GM03348 (cell line): ENCODE measurements at regions not wholly inside any gene's neighbourhood (a gene's known extent, or its start where the extent isn't known, plus 50 kb on each side); places are given as distances from the start of the nearest gene placed in this dataset.
"Not testable (repeated sequence)": the region's sequence is repeated elsewhere in the genome, so short reads cannot be mapped to it uniquely, and the experiment has no call there.

Experiments used
- DNase-seq: peaks from one replicate; pipeline ENCODE4 v3.0.0; 2012; ENCODE audit warnings: low spot score

DNA sequence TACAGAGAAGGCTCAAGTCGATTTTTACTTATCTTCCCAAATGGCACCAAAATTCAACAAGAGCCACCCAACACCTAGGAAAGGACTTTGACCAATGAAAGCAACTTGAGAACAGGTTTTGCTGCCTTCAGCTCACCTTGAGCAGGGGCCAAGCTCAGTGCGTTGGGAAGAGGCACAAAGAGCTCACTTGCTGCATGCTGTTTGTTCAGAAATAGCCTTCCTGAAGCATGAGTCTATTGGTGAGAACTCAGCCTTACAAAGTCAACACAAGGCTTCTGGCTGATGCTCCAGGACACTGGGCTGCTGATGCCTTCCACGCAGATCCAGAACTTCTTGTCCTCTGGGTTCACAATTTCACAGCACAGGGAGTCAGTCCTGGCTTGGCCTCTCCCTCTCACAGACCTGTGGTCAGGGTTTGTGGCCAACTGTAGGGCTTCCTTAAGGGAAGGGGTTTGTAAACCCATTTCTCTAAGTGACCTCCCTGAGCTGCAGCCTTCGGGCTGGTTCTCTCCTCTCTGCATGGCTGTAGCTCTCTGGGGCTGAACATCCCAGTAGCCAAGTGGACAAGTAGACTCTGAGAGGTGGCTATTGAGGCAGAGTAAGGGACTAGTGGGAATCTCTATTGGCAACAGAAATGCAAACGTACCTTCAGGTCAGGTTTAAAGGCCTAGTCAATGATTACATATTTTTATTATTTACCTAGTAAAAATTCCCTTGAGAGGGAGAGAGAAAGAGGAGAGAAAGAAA is 124.7 kb upstream of the GATA6 start:
- no peak for DNase-seq

DNA sequence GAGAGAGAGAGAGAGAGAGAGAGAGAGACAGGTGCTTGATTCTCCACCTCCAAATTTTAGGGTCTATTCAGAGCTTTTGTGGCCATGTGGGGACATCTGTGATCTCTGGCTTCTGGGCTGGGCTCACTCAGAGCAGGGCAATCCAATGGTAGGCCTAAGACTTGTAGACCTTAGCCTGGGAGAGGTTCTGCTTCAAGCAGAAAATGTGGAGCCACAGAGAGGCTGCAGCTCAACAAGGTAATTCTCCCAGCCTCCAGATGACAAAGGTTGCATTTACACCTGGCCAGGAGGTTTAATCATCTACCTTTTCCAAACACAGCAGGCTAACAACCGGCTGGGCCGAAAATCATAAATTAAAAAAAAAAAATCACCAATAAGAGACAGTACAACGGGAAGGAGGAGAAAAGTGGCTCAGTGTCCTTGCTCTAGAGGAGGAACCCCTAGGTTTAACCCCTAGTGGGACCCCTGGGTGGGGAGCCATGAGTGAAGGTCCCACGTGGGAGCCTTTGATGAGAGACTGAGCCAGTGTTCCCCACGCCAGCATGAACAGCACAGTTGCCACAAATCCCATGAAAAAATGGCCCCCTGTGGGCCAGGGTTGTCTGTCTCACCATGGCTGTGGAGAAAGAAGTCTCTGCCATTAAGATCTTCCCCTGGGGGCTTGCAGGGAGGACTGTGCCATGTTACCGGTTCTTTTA is 124.0 kb upstream of the GATA6 start:
- no peak for DNase-seq

DNA sequence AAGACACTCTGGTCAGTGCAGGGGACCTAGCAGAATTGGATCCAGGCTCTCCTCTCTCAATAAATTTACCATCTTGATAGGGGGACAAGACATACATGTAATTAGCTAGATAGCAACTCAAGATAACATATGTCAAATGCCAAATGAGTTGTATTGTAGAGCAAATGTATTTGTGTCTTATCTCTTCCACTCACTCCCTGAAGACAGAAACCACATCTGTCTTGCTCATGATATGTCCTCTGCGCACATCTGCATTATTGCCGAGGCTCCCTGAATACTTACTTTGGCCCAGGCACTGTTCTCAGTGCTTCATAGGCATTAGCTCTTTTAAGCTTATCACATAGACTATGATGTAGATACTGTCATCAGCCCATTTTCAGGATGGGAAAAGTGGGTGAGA is 122.9 kb upstream of the GATA6 start:
- no peak for DNase-seq

DNA sequence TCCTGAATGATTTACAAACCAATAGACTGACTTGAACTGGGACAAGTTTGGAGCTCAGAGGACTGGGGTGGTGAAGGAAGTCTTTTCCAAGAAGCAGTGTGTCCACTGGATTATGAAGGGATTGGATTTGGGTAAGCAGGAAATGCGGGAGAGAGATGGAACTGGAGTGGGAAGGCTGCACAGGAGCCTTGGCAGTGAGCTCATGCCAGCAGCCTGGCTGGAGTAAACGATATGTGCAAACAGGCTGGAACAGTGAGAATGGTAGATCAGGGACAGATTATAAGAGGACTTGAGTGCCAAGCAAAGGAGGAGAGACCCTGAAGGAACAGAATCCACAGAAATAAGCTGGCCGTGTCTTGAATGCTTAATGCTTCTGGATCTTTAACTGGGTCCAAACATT is 121.9 kb upstream of the GATA6 start:
- DNase-seq, result no peak

DNA sequence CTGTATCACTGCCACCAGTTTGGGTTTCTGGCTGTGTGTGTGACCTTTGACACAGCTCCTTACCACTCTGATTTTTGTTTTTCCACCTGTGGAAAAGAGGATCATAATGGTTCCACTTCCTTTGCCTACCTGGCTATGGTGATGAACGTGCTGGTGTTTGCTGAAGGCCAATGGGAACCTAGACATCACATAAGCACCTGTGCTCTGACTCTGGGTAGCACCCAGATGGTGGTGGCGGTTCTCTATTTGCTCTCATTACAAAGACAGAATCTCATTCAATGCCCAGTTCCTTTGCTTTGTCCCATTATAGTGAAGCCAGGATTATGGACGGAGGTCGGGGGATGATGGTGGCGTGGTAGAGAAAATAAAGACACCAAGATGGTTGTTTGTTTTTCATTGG is 121.2 kb upstream of the GATA6 start:
- DNase-seq, result no peak

DNA sequence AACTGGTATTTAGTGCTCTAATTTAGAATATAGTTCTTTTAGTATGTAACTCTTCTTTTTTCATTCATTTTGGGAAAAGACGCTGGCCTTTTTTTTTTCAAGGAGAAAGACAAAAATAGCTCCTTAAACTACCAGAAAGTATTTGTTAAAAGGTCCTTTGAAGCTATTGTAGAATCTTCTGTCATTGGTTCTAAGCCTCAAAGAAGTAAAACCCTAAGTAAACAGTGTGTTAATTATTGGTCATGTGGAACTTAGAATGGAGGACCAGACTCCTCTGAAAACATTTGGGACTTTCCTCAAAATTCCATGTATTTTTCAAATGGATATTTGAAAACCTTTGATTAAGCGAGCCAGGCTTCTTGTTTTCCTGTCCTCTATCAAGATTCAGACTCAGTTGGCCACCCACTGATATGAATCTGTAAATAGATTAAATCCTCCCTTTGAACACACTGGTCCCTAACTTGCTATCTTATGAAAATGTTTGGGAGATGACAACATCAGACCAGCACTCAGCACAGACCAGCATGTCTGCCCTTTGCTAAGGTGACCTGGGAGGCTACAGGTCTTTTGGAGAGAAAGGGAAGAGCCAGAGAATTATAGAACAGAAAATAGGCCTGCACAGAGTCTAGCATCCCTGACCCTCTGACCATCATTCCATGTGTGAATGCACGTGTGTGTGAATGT is 120.3 kb upstream of the GATA6 start:
- no peak for DNase-seq

DNA sequence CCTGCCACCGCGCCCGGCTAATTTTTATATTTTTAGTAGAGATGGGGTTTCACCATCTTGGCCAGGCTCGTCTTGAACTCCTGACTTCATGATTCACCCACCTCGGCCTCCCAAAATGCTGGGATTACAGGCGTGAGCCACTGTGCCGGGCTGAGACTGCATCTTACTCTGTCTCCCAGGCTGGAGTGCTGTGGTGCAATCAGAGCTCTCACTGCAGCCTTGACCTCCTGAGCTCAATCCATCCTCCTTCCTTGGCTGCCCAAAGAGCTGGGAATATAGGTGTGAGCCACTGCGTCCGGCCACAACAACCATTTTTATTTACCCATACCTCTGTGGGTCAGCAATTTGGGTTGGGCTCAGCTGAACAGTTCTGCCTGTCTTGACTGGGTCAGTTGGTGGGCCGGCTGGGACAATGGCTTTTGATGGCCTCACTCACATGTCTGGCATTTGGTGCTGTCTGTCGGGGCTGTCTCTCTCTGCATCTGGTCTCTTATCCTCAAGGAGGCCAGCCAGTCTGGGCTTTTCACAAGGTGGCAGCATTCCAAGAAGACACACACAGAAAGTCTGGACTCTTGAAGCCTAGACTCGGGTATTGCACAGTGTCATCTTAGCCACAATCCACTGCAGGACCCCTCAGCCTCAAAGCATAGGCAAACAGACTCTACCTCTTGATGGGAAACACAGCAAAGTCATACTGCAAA is 116.8 kb upstream of the GATA6 start:
- DNase-seq, result no peak

DNA sequence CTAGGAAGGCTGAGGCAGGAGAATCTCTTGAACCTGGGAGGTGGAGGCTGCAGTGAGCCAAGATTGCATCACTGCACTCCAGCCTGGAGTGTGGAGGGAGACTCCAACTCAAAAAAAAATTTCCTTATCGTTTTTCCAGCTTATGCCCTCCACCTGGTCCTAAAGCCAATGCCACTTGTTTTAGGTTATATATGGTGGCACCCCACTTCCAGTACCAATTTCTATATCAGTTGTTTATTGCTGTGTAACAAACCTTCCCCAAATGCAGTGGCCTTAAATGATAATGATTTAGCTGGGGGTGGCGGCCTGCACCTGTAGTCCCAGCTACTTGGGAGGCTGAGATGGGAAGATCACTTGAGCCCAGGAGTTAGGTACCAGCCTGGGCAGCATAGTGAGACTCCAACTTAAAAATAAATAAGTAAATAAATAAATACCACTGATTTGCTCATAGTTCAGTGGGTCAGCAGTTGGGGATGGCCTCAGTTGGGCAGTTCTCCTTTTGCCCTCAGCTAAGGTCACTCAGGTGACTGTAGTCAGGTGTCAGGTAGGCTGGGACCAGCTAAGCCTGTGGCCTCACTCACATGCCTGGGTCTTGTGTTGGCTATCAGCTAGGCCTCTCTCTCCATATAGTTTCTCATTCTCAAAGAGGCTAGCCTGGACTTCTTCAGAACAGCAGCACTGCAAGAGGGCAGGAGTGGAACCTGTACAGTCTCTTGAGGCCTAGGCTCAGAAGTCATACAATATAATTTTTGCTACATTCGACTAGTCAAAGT is 113.7 kb upstream of the GATA6 start:
- DNase-seq, result no peak

DNA sequence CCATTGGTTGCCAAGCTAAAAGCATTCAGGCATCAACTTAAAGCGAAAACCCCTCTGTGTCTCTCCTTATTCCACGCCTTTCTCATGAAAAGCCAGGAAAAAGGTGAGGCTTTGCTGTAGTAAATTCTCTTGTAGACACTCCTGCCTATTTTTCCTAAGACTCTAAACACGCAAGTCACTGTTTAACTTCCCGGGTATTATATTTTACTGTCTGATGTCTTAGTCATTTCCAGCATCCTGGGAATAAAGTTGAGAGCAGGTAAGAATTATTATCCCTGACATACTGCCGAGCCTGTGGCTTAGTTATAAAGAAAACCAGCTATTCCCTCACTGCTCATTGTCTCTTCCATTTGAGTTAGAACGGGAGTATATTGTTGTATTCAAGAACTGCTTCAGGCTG is 112.4 kb upstream of the GATA6 start:
- DNase-seq, result no peak

DNA sequence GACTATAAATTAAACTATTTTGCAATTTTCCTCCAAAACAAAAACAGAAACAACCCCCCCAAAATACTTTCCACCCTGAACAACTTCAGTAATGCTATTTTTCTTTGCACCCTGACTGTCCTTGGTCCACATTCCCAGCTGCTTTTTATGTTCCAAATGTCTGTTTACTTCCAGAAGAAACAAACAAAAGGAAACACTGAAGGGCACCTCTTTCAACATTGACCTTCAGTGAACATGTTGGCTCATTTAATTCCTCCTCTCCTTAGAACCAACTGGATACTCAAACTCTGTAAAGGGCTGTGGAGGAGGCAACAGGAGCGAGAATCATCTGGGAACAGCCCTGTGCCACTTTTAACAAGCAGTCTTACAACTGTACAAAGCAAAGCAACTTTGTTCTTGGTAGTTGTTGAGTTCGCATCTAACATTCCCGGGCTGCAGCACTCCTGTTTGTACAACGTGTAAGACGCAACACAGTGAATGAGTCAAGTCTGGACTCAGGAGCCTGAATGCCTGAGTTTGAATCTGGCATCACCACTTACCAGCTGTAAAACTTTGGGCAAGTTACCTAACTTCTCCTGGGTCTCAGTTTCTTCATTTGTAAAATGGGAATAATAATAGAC is 111.4 kb upstream of the GATA6 start:
- no peak for DNase-seq

DNA sequence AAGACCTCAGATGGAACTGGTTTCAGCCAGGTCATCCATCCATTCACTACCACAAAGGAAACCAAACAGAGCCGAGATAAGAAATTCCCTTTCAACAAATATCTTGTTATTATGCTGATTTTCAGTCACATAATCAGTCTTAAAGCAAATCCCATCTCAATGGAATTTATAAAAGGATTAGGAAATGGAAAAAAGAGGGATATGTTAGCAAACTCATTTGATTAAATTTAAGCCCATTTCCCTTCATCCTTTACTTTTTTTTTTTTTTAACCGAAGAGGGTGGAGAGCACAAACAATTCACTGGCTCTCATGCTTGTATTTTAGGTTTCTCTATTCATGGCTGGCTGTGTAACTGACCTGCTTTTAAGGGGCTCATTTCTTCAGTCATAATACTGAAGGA is 109.0 kb upstream of the GATA6 start:
- DNase-seq, result no peak

DNA sequence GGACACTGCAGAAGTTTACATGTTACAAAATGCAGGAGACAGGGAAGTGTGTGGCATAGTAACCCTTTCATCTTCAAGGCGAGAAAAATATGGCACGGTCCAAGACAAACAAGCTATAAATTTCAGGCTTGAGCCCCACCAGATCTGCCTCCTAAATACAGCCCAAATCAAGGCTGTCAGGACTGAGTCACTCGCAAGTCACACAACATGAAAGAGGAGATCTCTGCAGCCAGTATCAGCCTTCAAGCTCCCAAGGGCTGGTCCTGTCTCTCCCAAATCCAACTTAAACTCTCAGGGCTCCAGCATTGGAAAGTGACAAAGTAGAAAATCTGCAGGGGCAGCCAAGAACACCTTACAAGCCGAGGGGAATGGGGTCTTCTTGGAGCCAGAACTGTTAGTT is 106.3 kb upstream of the GATA6 start:
- no peak for DNase-seq

DNA sequence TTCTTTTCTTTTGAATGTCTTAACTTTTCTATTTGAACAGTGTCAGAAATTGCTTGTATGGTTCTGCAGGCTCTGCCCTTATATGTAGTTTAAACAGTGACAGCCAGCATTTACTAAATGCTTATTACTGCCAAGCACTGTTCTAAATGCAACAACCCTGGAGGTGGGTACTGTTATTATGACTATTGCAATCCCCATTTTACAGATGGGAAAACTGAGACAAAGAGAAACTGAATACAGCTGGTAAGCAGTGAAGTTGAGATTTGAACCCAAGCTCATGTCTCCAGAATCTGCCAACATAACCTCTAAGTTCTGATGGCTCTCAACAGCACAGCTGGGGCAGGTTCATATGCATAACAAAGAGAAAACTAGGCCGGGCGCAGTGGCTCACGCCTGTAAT is 105.7 kb upstream of the GATA6 start:
- no peak for DNase-seq

DNA sequence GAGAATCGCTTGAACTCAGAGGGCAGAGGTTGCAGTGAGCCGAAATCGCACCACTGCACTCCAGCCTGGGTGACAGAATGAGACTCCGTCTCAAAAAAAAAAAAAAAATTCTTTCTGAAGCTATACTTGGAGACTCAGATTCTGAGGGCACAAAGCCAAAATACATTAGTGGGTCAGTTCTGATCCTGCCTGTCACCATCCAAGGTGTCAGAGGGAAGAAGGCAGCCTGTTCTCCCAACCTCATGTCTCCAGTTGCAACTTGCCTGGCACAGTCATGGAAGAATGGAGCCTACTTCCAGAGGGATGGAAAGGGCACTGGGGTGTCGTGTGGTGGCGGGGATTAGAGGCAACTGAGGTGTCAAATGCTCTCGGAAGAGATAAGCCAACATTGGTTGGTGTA is 104.8 kb upstream of the GATA6 start:
- no peak for DNase-seq

DNA sequence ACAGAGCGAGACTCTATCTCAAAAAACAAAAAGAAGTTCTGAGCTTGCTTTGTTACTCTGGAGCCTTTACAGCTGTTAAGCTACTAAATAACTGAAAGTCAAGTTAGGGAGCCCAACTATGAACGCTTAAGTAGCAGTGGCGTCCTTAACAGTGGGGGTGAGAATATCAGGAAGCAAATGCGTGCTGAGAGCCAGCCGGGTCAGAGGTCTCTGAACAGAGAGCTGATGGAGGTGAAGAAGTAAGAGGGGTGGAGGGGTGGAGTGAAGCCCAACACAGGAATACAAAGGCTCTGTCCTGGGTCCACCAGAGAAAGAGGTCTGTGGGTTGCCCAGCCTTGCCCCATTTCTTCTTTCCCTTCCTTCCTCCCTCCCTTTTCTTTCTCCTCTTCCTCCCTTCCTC is 104.1 kb upstream of the GATA6 start:
- no peak for DNase-seq

DNA sequence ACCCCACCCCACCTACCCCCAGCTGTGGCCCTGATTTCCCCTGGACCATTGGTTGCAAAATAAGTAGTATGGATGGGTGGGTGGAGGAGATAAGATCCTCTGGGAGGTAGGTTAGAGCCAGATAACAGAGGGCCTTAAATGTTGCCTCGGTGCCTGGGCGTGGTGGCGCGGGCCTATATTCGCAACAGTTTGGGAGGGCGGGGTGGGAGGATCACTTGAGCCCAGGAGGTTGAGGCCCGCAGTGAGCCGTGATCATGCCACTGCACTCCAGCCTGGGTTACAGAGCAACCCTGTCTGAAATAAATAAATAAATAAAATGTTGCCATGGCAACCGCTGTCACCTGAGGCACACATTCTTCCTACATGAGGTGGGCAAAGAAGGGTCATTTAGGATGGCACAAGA is 103.3 kb upstream of the GATA6 start:
- DNase-seq, result no peak

DNA sequence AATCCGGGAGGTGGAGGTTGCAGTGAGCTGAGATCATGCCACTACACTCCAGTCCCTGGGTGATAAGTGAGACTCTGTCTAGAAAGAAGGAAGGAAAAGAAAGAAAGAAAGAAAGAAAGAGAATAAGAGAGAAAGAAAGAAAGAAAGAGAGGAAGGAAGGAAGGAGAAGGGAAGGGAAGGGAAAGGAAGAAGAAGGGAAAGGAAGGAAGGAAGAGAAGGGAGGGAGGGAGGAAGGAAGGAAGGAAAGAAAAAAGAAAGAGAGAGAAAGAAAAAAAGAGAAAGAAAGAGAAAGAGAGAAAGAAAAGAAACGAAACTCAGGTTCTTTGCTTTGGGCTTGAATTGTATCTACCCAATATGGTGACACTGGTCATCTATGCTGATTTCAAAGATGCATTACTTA is 102.3 kb upstream of the GATA6 start:
- DNase-seq, result no peak

DNA sequence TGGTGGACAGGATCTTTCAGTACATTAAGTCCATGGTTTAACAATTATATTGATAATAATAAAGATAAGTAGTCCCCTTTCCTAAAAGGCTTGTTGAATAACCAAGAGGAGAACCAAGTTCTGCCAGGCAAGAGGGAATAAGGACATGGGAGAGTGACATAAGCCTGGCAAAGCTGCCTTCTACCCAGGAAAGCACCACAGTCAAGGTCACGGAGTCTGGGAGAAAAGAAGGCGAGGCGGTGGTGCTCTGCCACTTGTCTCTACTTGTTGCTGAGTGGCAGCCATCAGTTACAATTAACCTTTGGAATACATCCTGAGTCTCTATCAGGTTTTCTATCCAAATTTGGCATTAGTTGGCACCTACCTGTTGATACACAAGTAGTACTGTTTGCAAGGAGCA is 101.7 kb upstream of the GATA6 start:
- DNase-seq, result no peak

DNA sequence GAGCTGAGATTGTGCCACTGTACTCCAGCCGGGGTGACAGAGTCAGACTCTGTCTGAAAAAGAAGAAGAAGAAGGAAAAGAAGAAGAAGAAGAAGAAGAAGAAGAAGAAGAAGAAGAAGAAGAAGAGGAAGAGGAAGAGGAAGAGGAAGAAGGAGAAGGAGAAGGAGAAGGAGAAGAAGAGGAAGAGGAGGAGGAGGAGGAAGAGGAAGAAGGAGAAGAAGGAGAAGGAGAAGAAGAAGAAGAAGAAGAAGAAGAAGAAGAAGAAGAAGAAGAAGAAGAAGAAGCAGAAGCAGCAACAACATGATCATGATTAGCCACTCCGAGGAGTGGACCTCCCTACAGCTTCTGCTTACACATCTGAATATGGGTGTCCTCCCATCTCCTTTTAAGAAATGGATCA is 100.6 kb upstream of the GATA6 start:
- DNase-seq, result not testable (repeated sequence)

DNA sequence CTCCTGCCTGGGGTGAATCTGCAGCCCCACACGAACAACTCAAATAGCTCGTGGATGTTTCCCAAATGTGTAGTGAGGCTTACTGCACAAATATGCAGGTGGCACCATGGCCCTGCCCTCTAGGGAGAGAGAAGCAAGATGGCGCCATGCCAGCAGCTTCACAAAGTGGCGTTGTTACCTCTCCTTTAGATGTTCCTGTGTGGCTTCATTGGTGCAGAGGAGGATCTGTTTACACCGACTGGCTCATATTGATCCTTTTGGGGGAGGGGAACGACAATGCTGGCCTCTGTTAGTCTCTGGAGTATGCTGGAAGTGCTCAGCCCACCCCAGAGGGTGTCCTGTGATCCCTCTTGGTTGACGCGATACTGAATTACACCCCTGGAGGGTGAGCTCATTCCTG is 99.5 kb upstream of the GATA6 start:
- DNase-seq, result no peak

DNA sequence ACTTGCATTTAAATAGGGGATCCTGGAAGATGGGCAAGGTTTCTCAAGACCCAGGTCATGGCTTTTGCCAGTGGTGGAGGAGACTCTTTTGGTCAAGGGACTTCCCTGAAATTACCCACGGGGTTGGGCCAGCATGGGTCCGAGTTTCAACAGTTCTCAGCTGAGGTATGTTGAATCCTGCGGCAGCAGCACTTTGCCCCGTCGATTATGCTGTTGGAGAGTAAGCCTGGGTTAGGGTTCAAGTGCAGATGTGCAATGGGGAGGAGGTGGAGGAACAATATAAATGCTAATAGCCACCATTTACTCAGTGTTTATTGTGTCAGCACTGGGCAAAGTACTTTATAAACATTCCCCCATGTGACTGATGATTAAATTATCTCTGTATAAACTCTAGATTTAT is 96.0 kb upstream of the GATA6 start:
- no peak for DNase-seq
